ENCODE measurements at regions not wholly inside any gene's neighbourhood (a gene's known extent, or its start where the extent isn't known, plus 50 kb on each side); places are given as distances from the start of the nearest gene placed in this dataset.

DNA sequence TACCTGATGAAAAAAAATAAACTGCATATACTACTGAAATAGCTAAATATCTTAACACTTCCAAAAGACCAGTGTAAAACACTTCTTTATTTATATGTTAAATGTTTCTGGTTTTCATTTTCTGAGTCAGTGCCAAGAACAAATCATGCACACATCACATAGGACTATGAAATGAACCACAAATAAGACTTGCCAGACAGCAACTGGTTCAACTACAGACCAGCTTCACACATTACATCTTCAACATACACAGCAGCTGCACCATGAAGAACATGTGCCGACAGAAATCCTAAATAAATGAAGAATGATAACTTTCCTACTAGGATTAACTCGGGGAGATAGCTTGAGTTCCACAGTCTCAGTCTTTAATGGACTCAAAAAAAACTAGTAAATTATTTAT, 168.3 kb upstream of the STXBP5 start:
- TF ChIP-seq CTCF (conservative IDR thresholded peaks at IDR 0.05) (no peak), EZH2 (IDR thresholded peaks at IDR 0.05; ENCODE audit: low read depth) (no peak)
